ENCODE measurements at regions not wholly inside any gene's neighbourhood (a gene's known extent, or its start where the extent isn't known, plus 50 kb on each side); places are given as distances from the start of the nearest gene placed in this dataset.
A peak's percentile ranks its signal among the peaks of the same experiment; 100 is the strongest.

DNA sequence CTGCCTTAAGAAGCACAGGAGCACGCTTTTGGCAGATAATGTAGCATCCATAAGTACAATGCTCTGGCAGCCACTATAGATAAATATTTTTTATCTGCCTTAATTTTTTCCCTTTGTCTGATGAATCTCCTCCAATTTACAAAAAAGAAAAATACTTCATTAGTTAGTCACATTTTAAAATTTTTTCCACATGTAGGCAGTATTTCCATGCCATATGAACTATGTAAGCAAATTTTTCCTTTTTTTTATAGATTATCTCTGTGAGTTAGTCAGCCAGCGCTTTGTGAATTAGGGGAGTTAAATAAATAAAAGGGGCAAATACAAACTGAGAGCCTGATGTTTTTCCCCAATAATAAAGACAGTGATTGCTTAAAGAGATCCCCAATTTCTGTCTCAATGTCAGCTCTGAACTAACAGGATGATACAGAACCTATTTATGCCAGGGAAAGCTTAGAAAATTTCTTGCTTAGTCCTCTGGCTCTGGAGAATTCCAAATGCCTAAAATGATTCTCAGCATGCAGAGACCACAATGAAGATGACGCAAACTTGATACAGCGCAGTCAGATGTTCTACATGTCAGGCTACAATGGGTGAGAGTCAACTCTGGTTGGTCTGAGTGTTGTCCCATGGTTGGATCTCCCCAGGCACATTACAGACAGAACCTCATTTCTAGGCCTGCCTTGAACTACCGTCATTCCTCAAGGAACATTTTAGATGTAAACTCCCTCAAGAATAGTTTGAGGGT lies 390.4 kb upstream of the CDH6 start:
- no peak overlapping the region for H3K4me3 ChIP-seq (replicated peaks in 1 of 4; ENCODE audit: control extremely low read depth in 1 of 4, insufficient read depth in 1 of 4, low read depth in 3 of 4, low read length in 4 of 4)
- no peaks in the 10 kb centered on the region for H3K9me3 ChIP-seq (ENCODE audit: control insufficient read depth, insufficient read depth, low read depth, low read length)
- H3K4me2 ChIP-seq (ENCODE audit: extremely low read depth, insufficient read depth, low read length), result no peak overlapping the region
- no peaks in the 10 kb centered on the region for H3K36me3 ChIP-seq (ENCODE audit: control insufficient read depth, insufficient read depth, low read length)
- H3K4me1 ChIP-seq (ENCODE audit: control insufficient read depth, extremely low read depth, insufficient read depth, low read length), result no peaks in the 10 kb centered on the region
- no peak overlapping the region for H3K9ac ChIP-seq (ENCODE audit: insufficient read depth, low read length)
- no peaks in the 10 kb centered on the region for H4K20me1 ChIP-seq (ENCODE audit: control insufficient read depth, extremely low read depth, insufficient read depth, low read length)
- H2AFZ ChIP-seq (ENCODE audit: low read length), result no peak overlapping the region
- H3K27ac ChIP-seq (ENCODE audit: insufficient read depth, low read length), result no peak overlapping the region
- TF ChIP-seq, protein P1, sequence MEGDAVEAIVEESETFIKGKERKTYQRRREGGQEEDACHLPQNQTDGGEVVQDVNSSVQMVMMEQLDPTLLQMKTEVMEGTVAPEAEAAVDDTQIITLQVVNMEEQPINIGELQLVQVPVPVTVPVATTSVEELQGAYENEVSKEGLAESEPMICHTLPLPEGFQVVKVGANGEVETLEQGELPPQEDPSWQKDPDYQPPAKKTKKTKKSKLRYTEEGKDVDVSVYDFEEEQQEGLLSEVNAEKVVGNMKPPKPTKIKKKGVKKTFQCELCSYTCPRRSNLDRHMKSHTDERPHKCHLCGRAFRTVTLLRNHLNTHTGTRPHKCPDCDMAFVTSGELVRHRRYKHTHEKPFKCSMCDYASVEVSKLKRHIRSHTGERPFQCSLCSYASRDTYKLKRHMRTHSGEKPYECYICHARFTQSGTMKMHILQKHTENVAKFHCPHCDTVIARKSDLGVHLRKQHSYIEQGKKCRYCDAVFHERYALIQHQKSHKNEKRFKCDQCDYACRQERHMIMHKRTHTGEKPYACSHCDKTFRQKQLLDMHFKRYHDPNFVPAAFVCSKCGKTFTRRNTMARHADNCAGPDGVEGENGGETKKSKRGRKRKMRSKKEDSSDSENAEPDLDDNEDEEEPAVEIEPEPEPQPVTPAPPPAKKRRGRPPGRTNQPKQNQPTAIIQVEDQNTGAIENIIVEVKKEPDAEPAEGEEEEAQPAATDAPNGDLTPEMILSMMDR (conservative IDR thresholded peaks at IDR 0.05 in 1 of 2, IDR thresholded peaks at IDR 0.05 in 1 of 2; ENCODE audit: low read depth in 1 of 2, low read length in 2 of 2), result no peak
- TF ChIP-seq EZH2 (IDR thresholded peaks at IDR 0.05; ENCODE audit: low read length, missing control alignments), result no peak
- no peaks in the 10 kb centered on the region for H3K79me2 ChIP-seq (ENCODE audit: control insufficient read depth, insufficient read depth, low read length)
- H3K27me3 ChIP-seq (ENCODE audit: control insufficient read depth, insufficient read depth, low read length), result no peaks in the 10 kb centered on the region
- peak in 1 of 2 donors; percentile 32 for DNase-seq (ENCODE audit: low read depth in 2 of 2)

- Histone ChIP-seq H3K4me1 (ENCODE audit: control insufficient read depth, extremely low read depth, insufficient read depth, low read length) (no peaks in the 10 kb centered on the region), H3K36me3 (ENCODE audit: control insufficient read depth, insufficient read depth, low read length) (no peaks in the 10 kb centered on the region), H3K27me3 (ENCODE audit: control insufficient read depth, insufficient read depth, low read length) (no peaks in the 10 kb centered on the region), H3K9me3 (ENCODE audit: control insufficient read depth, insufficient read depth, low read depth, low read length) (no peaks in the 10 kb centered on the region), H3K4me3 (replicated peaks in 1 of 4; ENCODE audit: control extremely low read depth in 1 of 4, insufficient read depth in 1 of 4, low read depth in 3 of 4, low read length in 4 of 4) (no peak overlapping the region), H3K27ac (ENCODE audit: insufficient read depth, low read length) (no peak overlapping the region), H2AFZ (ENCODE audit: low read length) (no peak overlapping the region), H3K4me2 (ENCODE audit: extremely low read depth, insufficient read depth, low read length) (no peak overlapping the region), H4K20me1 (ENCODE audit: control insufficient read depth, extremely low read depth, insufficient read depth, low read length) (no peaks in the 10 kb centered on the region), H3K9ac (ENCODE audit: insufficient read depth, low read length) (no peak overlapping the region), H3K79me2 (ENCODE audit: control insufficient read depth, insufficient read depth, low read length) (no peaks in the 10 kb centered on the region)
- TF ChIP-seq, protein P1 (conservative IDR thresholded peaks at IDR 0.05 in 1 of 2, IDR thresholded peaks at IDR 0.05 in 1 of 2; ENCODE audit: low read depth in 1 of 2, low read length in 2 of 2), result no peak
- no peak for TF ChIP-seq EZH2 (IDR thresholded peaks at IDR 0.05; ENCODE audit: low read length, missing control alignments)
- no peak for DNase-seq (ENCODE audit: low read depth in 2 of 2)
Observed at GRCh38 chr5:30781643-30782042, 411.8 kb upstream of the CDH6 start.

GRCh38 chr5:30768056-30768690 lies 425.3 kb upstream of the CDH6 start:
- no peak overlapping the region for H2AFZ ChIP-seq (ENCODE audit: low read length)
- TF ChIP-seq EZH2 (IDR thresholded peaks at IDR 0.05; ENCODE audit: low read length, missing control alignments), result no peak
- TF ChIP-seq, protein P1 (conservative IDR thresholded peaks at IDR 0.05 in 1 of 2, IDR thresholded peaks at IDR 0.05 in 1 of 2; ENCODE audit: low read depth in 1 of 2, low read length in 2 of 2), result no peak
- no peaks in the 10 kb centered on the region for H4K20me1 ChIP-seq (ENCODE audit: control insufficient read depth, extremely low read depth, insufficient read depth, low read length)
- no peaks in the 10 kb centered on the region for H3K4me1 ChIP-seq (ENCODE audit: control insufficient read depth, extremely low read depth, insufficient read depth, low read length)
- no peaks in the 10 kb centered on the region for H3K36me3 ChIP-seq (ENCODE audit: control insufficient read depth, insufficient read depth, low read length)
- no peaks in the 10 kb centered on the region for H3K9me3 ChIP-seq (ENCODE audit: control insufficient read depth, insufficient read depth, low read depth, low read length)
- no peak overlapping the region for H3K27ac ChIP-seq (ENCODE audit: insufficient read depth, low read length)
- no peak for DNase-seq (ENCODE audit: low read depth in 2 of 2)
- H3K4me2 ChIP-seq (ENCODE audit: extremely low read depth, insufficient read depth, low read length), result no peak overlapping the region
- no peak overlapping the region for H3K4me3 ChIP-seq (replicated peaks in 1 of 4; ENCODE audit: control extremely low read depth in 1 of 4, insufficient read depth in 1 of 4, low read depth in 3 of 4, low read length in 4 of 4)
- no peaks in the 10 kb centered on the region for H3K79me2 ChIP-seq (ENCODE audit: control insufficient read depth, insufficient read depth, low read length)
- H3K27me3 ChIP-seq (ENCODE audit: control insufficient read depth, insufficient read depth, low read length), result no peaks in the 10 kb centered on the region
- no peak overlapping the region for H3K9ac ChIP-seq (ENCODE audit: insufficient read depth, low read length)

Measured in fibroblast of lung (primary cell).